Ovary (tissue), 3 donors: ENCODE measurements at regions not wholly inside any gene's neighbourhood (a gene's known extent, or its start where the extent isn't known, plus 50 kb on each side); places are given as distances from the start of the nearest gene placed in this dataset.

ENCODE experiments used
- CTCF ChIP-seq, 3 donors: fragments of 450-650 bp in 2 of 3; fragments of 200-600 bp in 1 of 3; IDR thresholded peaks; one replicate each; pipeline versions ENCODE4 v1.5.1 to v1.8.0; 2016 to 2022; ENCODE audit warnings: antibody characterized with exemption in 3 of 3, mild to moderate bottlenecking in 1 of 3
- EP300 ChIP-seq: sonication (generic); formaldehyde crosslinking; IDR thresholded peaks from one replicate; pipeline ENCODE4 v1.6.1; 2017; ENCODE audit warnings: antibody characterized with exemption
- donor health status: DM: no; HTN: no; CAD: no.

GRCh38 chr2:194345347-194345746 lies 1311.7 kb upstream of the SLC39A10 start:
- no peak for TF ChIP-seq EP300
- TF ChIP-seq CTCF (IDR thresholded peaks at IDR 0.05) = no peak
